ENCODE measurements at regions not wholly inside any gene's neighbourhood (a gene's known extent, or its start where the extent isn't known, plus 50 kb on each side); places are given as distances from the start of the nearest gene placed in this dataset.
A peak's percentile ranks its signal among the peaks of the same experiment; 100 is the strongest.

GRCh38 chr20:4300921-4301320, 51.8 kb upstream of the ADRA1D start:
- H3K27ac ChIP-seq: no peak overlapping the region

GRCh38 chr20:4300401-4300800, 51.3 kb upstream of the ADRA1D start:
- Histone ChIP-seq H3K4me1 (peaks cover 0 to 22% (median 0%) of the 10 kb centered on the region in 12 donors), H3K9me3 (no peaks in the 10 kb centered on the region), H3K27ac (no peak overlapping the region), H3K4me3 (no peak overlapping the region), H3K36me3 (no peaks in the 10 kb centered on the region), H3K27me3 (peaks cover 0 to 2% (median 0%) of the 10 kb centered on the region in 9 donors)
- no peak for ATAC-seq
- intact Hi-C loops (cut with DNase I): no loop called here
- TF ChIP-seq POLR2A (IDR thresholded peaks at IDR 0.05) (no peak), CTCF (IDR thresholded peaks at IDR 0.05) (no peak)
- no peak for DNase-seq
- 83 to 100% (median 97%) methylated on average over 1 to 2 of the region's 2 CpGs for WGBS, 4 donors

More at GRCh38 chr20:4300921-4301320, 51.8 kb upstream of the ADRA1D start:
- ATAC-seq (no peak), DNase-seq (no peak)
- TF ChIP-seq CTCF (IDR thresholded peaks at IDR 0.05) (no peak), POLR2A (IDR thresholded peaks at IDR 0.05) (no peak)
- WGBS, 4 donors: 82 to 92% (median 83%) methylated on average over 1 of the region's 1 CpG
- Histone ChIP-seq H3K36me3 (no peaks in the 10 kb centered on the region), H3K4me1 (peaks cover 0 to 22% (median 0%) of the 10 kb centered on the region in 12 donors), H3K9me3 (no peaks in the 10 kb centered on the region), H3K27me3 (no peaks in the 10 kb centered on the region), H3K4me3 (no peak overlapping the region)
- intact Hi-C loops (cut with DNase I): no loop called here

DNA sequence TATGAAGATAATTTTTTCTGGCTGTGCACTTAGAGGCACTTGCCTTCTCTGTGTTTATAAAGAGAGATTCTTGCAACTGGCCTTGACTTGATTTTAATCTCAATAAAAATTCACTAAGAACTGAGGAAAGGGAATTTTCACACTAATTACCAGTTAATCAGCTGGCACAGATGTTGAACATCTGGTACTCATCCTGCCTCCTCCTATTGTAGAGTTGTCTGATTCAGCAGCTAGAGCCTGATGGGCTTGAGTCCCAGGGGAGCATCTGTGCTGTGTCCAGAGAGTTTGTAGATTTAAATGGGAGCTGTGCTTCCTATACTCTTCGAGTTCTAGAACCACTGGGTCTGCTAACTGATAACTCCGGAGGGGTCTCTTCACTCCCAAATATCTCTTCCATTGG, 50.7 kb upstream of the ADRA1D start:
- 37 to 65% (median 51%) methylated on average over 2 of the region's 2 CpGs for WGBS, 4 donors
- no peak for TF ChIP-seq CTCF (IDR thresholded peaks at IDR 0.05)
- no peak for TF ChIP-seq POLR2A (IDR thresholded peaks at IDR 0.05)
- ATAC-seq: no peak
- intact Hi-C loops (cut with DNase I): no loop called here
- peak in 1 of 5 donors; percentile 36 for DNase-seq
- Histone ChIP-seq H3K4me1 (peaks cover 0 to 22% (median 0%) of the 10 kb centered on the region in 12 donors), H3K27ac (no peak overlapping the region), H3K36me3 (no peaks in the 10 kb centered on the region), H3K27me3 (peaks cover 0 to 8% (median 0%) of the 10 kb centered on the region in 9 donors), H3K4me3 (no peak overlapping the region), H3K9me3 (no peaks in the 10 kb centered on the region)

DNA sequence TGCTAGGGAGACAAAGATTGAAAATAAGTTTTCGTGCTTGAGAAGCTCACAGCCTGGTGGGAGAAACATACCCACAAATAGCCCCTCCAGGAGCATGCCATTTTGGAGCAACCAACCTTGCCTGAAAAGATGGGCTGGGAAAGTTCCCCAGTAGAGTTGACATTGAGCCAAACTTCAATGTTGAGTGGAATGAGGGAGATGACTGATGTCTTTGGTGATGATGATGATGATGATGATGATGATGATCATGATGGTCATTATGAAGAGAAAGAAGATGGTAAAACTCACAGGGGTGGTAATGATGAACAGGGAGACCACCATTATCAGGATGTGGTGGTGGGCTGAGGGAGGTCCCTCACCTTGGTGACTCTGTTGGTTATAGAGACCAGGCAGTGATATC, 50.1 kb upstream of the ADRA1D start:
- H3K4me1 ChIP-seq: peaks cover 0 to 22% (median 0%) of the 10 kb centered on the region in 12 donors
- WGBS, 4 donors: 78 to 95% (median 87%) methylated on average over 1 of the region's 1 CpG
- no peak overlapping the region for H3K27ac ChIP-seq
- ATAC-seq: no peak
- intact Hi-C loops (cut with DNase I): no loop called here
- no peaks in the 10 kb centered on the region for H3K36me3 ChIP-seq
- DNase-seq: no peak
- TF ChIP-seq CTCF (IDR thresholded peaks at IDR 0.05): no peak
- H3K9me3 ChIP-seq: no peaks in the 10 kb centered on the region
- no peak overlapping the region for H3K4me3 ChIP-seq
- peaks cover 0 to 8% (median 0%) of the 10 kb centered on the region in 9 donors for H3K27me3 ChIP-seq
